ENCODE measurements at regions not wholly inside any gene's neighbourhood (a gene's known extent, or its start where the extent isn't known, plus 50 kb on each side); places are given as distances from the start of the nearest gene placed in this dataset.

- peak; percentile 45 for DNase-seq (ENCODE audit: extremely low spot score)
- intact Hi-C loops (cut with DNase I) = no loop called here
- Histone ChIP-seq H3K27me3 (no peaks in the 10 kb centered on the region), H3K9me3 (no peaks in the 10 kb centered on the region), H3K4me3 (no peak overlapping the region), H3K4me1 (peaks cover 0 to 10% (median 10%) of the 10 kb centered on the region in 4 donors), H3K27ac (replicated peaks in 1 of 4) (no peak overlapping the region), H3K36me3 (no peaks in the 10 kb centered on the region)
- no peak for TF ChIP-seq EP300 (IDR thresholded peaks at IDR 0.05)
- TF ChIP-seq POLR2A (IDR thresholded peaks at IDR 0.05; ENCODE audit: low read depth) = no peak
- no peak for TF ChIP-seq POLR2AphosphoS5 (IDR thresholded peaks at IDR 0.05)
- no peak for TF ChIP-seq CTCF (IDR thresholded peaks at IDR 0.05)
- 63% methylated on average over 2 of the region's 2 CpGs for WGBS
Observed at GRCh38 chr5:68749077-68749476, 344.7 kb upstream of the SLC30A5 start.

- no peaks in the 10 kb centered on the region for H3K36me3 ChIP-seq
- intact Hi-C loops (cut with DNase I) = no loop called here
- TF ChIP-seq POLR2A (IDR thresholded peaks at IDR 0.05; ENCODE audit: low read depth) (no peak), EP300 (IDR thresholded peaks at IDR 0.05) (no peak), CTCF (IDR thresholded peaks at IDR 0.05) (no peak), POLR2AphosphoS5 (IDR thresholded peaks at IDR 0.05) (no peak)
- peaks cover 0 to 10% (median 7%) of the 10 kb centered on the region in 4 donors for H3K4me1 ChIP-seq
- no peak for DNase-seq (ENCODE audit: extremely low spot score)
- 87% methylated on average over 4 of the region's 4 CpGs for WGBS
- H3K4me3 ChIP-seq = no peak overlapping the region
- no peaks in the 10 kb centered on the region for H3K27me3 ChIP-seq
- no peak overlapping the region for H3K27ac ChIP-seq (replicated peaks in 1 of 4)
- H3K9me3 ChIP-seq = peaks cover 0 to 3% (median 0%) of the 10 kb centered on the region in 4 donors
Observed at GRCh38 chr5:68749631-68750030, 344.2 kb upstream of the SLC30A5 start.

GRCh38 chr5:68751661-68752060, 342.2 kb upstream of the SLC30A5 start:
- H3K9me3 ChIP-seq = peaks cover 0 to 6% (median 2%) of the 10 kb centered on the region in 4 donors
- TF ChIP-seq POLR2A (IDR thresholded peaks at IDR 0.05; ENCODE audit: low read depth) = no peak
- TF ChIP-seq EP300 (IDR thresholded peaks at IDR 0.05) = no peak
- TF ChIP-seq POLR2AphosphoS5 (IDR thresholded peaks at IDR 0.05) = no peak
- no peak for TF ChIP-seq CTCF (IDR thresholded peaks at IDR 0.05)
- intact Hi-C loops (cut with DNase I) = no loop called here
- no peaks in the 10 kb centered on the region for H3K36me3 ChIP-seq
- H3K4me1 ChIP-seq = no peaks in the 10 kb centered on the region
- no peaks in the 10 kb centered on the region for H3K27me3 ChIP-seq
- DNase-seq (ENCODE audit: extremely low spot score) = peak; percentile 60
- H3K27ac ChIP-seq (replicated peaks in 1 of 4) = no peak overlapping the region
- no peak overlapping the region for H3K4me3 ChIP-seq
- WGBS = 91% methylated on average over 3 of the region's 3 CpGs

- peaks cover 0 to 6% (median 2%) of the 10 kb centered on the region in 4 donors for H3K9me3 ChIP-seq
- H3K27ac ChIP-seq (replicated peaks in 1 of 4) = no peak overlapping the region
- H3K36me3 ChIP-seq = no peaks in the 10 kb centered on the region
- no peak for DNase-seq (ENCODE audit: extremely low spot score)
- no peaks in the 10 kb centered on the region for H3K27me3 ChIP-seq
- no peak overlapping the region for H3K4me3 ChIP-seq
- intact Hi-C loops (cut with DNase I) = no loop called here
- 60% methylated on average over 2 of the region's 2 CpGs for WGBS
- no peak for TF ChIP-seq POLR2AphosphoS5 (IDR thresholded peaks at IDR 0.05)
- no peak for TF ChIP-seq CTCF (IDR thresholded peaks at IDR 0.05)
- no peak for TF ChIP-seq EP300 (IDR thresholded peaks at IDR 0.05)
- no peak for TF ChIP-seq POLR2A (IDR thresholded peaks at IDR 0.05; ENCODE audit: low read depth)
- H3K4me1 ChIP-seq = no peaks in the 10 kb centered on the region
Observed at GRCh38 chr5:68754536-68754935, 339.3 kb upstream of the SLC30A5 start.

GRCh38 chr5:68755293-68755692, 338.5 kb upstream of the SLC30A5 start:
- Histone ChIP-seq H3K27ac (replicated peaks in 1 of 4) (no peak overlapping the region), H3K4me1 (no peaks in the 10 kb centered on the region), H3K27me3 (no peaks in the 10 kb centered on the region), H3K36me3 (no peaks in the 10 kb centered on the region), H3K9me3 (peaks cover 0 to 6% (median 2%) of the 10 kb centered on the region in 4 donors), H3K4me3 (no peak overlapping the region)
- no peak for DNase-seq (ENCODE audit: extremely low spot score)
- no peak for TF ChIP-seq POLR2A (IDR thresholded peaks at IDR 0.05; ENCODE audit: low read depth)
- TF ChIP-seq EP300 (IDR thresholded peaks at IDR 0.05) = no peak
- TF ChIP-seq POLR2AphosphoS5 (IDR thresholded peaks at IDR 0.05) = no peak
- no peak for TF ChIP-seq CTCF (IDR thresholded peaks at IDR 0.05)
- intact Hi-C loops (cut with DNase I) = no loop called here
